C4-2B (cell line): ENCODE measurements at regions not wholly inside any gene's neighbourhood (a gene's known extent, or its start where the extent isn't known, plus 50 kb on each side); places are given as distances from the start of the nearest gene placed in this dataset.

Source experiments
- H3K27ac ChIP-seq: fragments of 450-650 bp; 2 replicates; pipeline ENCODE4 v1.5.1; 2017
- CTCF ChIP-seq: fragments of 450-650 bp; conservative IDR thresholded peaks from 2 replicates; pipeline ENCODE4 v1.5.1; 2017; ENCODE audit warnings: mild to moderate bottlenecking
- ZFX ChIP-seq: fragments of 450-650 bp; IDR thresholded peaks from 2 replicates; pipeline ENCODE4 v1.6.1; 2017

- no peak overlapping the region for H3K27ac ChIP-seq
- TF ChIP-seq ZFX (no peak), CTCF (no peak)
Observed at GRCh38 chr18:70673831-70674230, 385.0 kb downstream of the SOCS6 start.

- H3K27ac ChIP-seq: no peak overlapping the region
Observed at GRCh38 chr18:70672581-70672980, 383.7 kb downstream of the SOCS6 start.

GRCh38 chr18:70671889-70672565 is 383.2 kb downstream of the SOCS6 start:
- H3K27ac ChIP-seq: no peak overlapping the region
- TF ChIP-seq CTCF (no peak), ZFX (no peak)

More at GRCh38 chr18:70672581-70672980, 383.7 kb downstream of the SOCS6 start:
- TF ChIP-seq ZFX: no peak
- no peak for TF ChIP-seq CTCF

- H3K27ac ChIP-seq: no peak overlapping the region
- no peak for TF ChIP-seq ZFX
- TF ChIP-seq CTCF: no peak
Observed at GRCh38 chr18:70666936-70667335, 378.1 kb downstream of the SOCS6 start.

- TF ChIP-seq CTCF: no peak
- no peak for TF ChIP-seq ZFX
- no peak overlapping the region for H3K27ac ChIP-seq
Observed at GRCh38 chr18:70663141-70663540, 374.3 kb downstream of the SOCS6 start.

- no peak overlapping the region for H3K27ac ChIP-seq
- no peak for TF ChIP-seq CTCF
- TF ChIP-seq ZFX: no peak
Observed at GRCh38 chr18:70662588-70662987, 373.7 kb downstream of the SOCS6 start.

GRCh38 chr18:70659036-70659925 is 370.4 kb downstream of the SOCS6 start:
- TF ChIP-seq ZFX (no peak), CTCF (no peak)
- no peak overlapping the region for H3K27ac ChIP-seq
